Karpas-422 (cell line): ENCODE measurements at regions not wholly inside any gene's neighbourhood (a gene's known extent, or its start where the extent isn't known, plus 50 kb on each side); places are given as distances from the start of the nearest gene placed in this dataset.

Source experiments
- DNase-seq: peaks from one replicate; pipeline ENCODE4 v3.0.0-alpha.2; 2015
- H2AFZ ChIP-seq: fragments of 200-600 bp; sonication (generic); 2 replicates; pipeline ENCODE4 v1.6.1; 2014; ENCODE audit warnings: antibody characterized with exemption, low read length, mixed read lengths
- H3K27ac ChIP-seq: fragments of 200-600 bp; sonication (generic); 2 replicates; pipeline ENCODE4 v1.5.1; 2014; ENCODE audit warnings: mild to moderate bottlenecking, low read length, moderate library complexity
- H3K27me3 ChIP-seq: fragments of 200-600 bp; sonication (generic); 2 replicates; pipeline ENCODE4 v1.6.1; 2014; ENCODE audit warnings: low read length, mixed read lengths
- H3K36me3 ChIP-seq: fragments of 200-600 bp; sonication (generic); 2 replicates; pipeline ENCODE4 v1.6.1; 2014; ENCODE audit warnings: low read length, mixed read lengths; ENCODE audit not compliant: insufficient read depth
- H3K4me1 ChIP-seq: fragments of 200-600 bp; sonication (generic); 2 replicates; pipeline ENCODE4 v1.6.1; 2014; ENCODE audit warnings: mild to moderate bottlenecking, low read length, mixed read lengths
- H3K4me2 ChIP-seq: fragments of 200-600 bp; sonication (generic); 2 replicates; pipeline ENCODE4 v1.6.1; 2014; ENCODE audit warnings: low read length, low read depth, mild to moderate bottlenecking; ENCODE audit not compliant: poor library complexity, severe bottlenecking
- H3K4me3 ChIP-seq: fragments of 200-600 bp; sonication (generic); 2 replicates; pipeline ENCODE4 v1.5.1; 2014; ENCODE audit warnings: mild to moderate bottlenecking, antibody characterized with exemption, low read length, mixed read lengths
- H3K79me2 ChIP-seq: fragments of 200-600 bp; sonication (generic); 2 replicates; pipeline ENCODE4 v1.6.1; 2014; ENCODE audit warnings: mild to moderate bottlenecking, low read length, mixed read lengths
- H3K9ac ChIP-seq: fragments of 200-600 bp; sonication (generic); 2 replicates; pipeline ENCODE4 v1.6.0; 2014; ENCODE audit warnings: low read length
- H3K9me2 ChIP-seq: fragments of 200-600 bp; sonication (generic), shearing (Covaris generic); replicated peaks from 2 replicates; pipeline ENCODE4 v1.6.0; 2014; ENCODE audit warnings: mild to moderate bottlenecking, low read length, moderate library complexity; ENCODE audit not compliant: insufficient read depth
- H3K9me3 ChIP-seq: fragments of 300-700, 200-600 bp; sonication (generic); 2 replicates; pipeline ENCODE4 v1.6.1; 2014; ENCODE audit warnings: low read length, mixed read lengths
- H4K20me1 ChIP-seq: fragments of 200-600 bp; sonication (generic); 2 replicates; pipeline ENCODE4 v1.6.1; 2014; ENCODE audit warnings: mild to moderate bottlenecking, antibody characterized with exemption, low read length, low read depth; ENCODE audit not compliant: insufficient read depth

DNA sequence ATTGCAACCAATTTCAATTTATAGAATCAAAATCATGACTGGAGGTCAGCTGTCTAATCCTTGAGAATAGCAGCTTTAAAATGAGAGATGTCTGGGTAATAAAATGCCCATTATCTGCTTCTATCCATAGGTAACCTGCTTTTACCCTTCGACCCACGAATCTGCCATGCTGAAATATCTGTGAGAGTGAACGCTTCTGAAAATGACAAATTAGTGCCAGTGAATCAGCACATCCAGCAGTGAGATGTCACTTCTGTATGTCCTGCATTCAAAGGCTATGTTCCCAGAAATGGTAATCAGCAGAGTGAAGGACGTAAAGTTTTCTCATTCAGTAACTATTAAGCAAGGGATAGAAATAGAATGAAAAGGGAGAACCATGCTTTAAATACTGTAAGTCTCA, 532.4 kb upstream of the ITGA1 start:
- H2AFZ ChIP-seq, result no peak overlapping the region
- no peaks in the 10 kb centered on the region for H3K79me2 ChIP-seq
- no peak overlapping the region for H3K4me2 ChIP-seq
- H4K20me1 ChIP-seq, result no peaks in the 10 kb centered on the region
- H3K4me1 ChIP-seq, result no peaks in the 10 kb centered on the region
- H3K9me2 ChIP-seq, result no peaks in the 10 kb centered on the region
- no peak for DNase-seq
- no peaks in the 10 kb centered on the region for H3K27me3 ChIP-seq
- H3K36me3 ChIP-seq, result no peaks in the 10 kb centered on the region
- H3K27ac ChIP-seq, result no peak overlapping the region
- H3K9ac ChIP-seq, result no peak overlapping the region
- no peak overlapping the region for H3K4me3 ChIP-seq
- H3K9me3 ChIP-seq, result peaks cover 3% of the 10 kb centered on the region; the same call in 1 of the 2 replicates

DNA sequence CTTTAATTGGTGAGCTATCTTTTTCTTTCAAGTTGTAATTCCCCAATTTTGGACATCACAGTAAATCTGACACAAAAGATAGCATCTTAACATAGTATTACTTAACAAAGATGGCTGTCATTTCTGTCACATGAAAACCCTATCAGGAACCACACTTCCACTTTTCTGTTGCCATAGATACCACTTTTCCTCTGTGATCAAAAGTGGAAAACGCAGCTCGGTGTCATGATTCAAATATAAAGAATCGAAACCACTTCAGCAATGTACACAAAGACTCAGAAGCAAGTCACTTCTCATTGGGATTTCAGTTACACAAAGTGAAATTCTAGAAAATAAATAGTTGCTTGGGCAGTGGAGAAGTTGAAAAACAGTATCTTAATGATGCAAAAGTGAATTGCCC, 524.9 kb upstream of the ITGA1 start:
- no peak for DNase-seq
- no peak overlapping the region for H2AFZ ChIP-seq
- H3K9me2 ChIP-seq, result no peaks in the 10 kb centered on the region
- H3K27me3 ChIP-seq, result no peaks in the 10 kb centered on the region
- H3K36me3 ChIP-seq, result no peaks in the 10 kb centered on the region
- no peak overlapping the region for H3K4me3 ChIP-seq
- H4K20me1 ChIP-seq, result no peaks in the 10 kb centered on the region
- no peaks in the 10 kb centered on the region for H3K79me2 ChIP-seq
- no peak overlapping the region for H3K9ac ChIP-seq
- no peaks in the 10 kb centered on the region; the same call in 1 of the 2 replicates for H3K9me3 ChIP-seq
- no peaks in the 10 kb centered on the region for H3K4me1 ChIP-seq
- no peak overlapping the region for H3K4me2 ChIP-seq
- no peak overlapping the region for H3K27ac ChIP-seq

DNA sequence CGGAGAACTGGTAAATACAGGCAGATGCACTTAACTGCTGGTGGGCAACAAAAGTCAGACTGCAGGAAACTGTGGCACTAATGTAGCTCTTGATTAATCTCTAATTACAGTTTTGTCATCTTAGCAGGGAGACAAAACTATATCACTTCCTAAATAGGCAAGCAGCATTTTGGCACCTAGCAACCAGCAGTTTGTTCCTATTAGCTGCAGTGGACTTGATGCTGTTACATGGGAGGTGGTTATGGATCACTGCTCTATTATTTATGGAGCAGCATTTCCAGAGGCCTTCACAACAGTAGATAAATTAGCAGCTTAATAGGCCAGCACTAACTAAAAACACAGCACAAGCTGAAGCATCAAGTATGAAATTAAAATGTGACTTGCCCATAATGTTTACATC, 518.3 kb upstream of the ITGA1 start:
- H3K4me1 ChIP-seq, result no peaks in the 10 kb centered on the region
- H3K27me3 ChIP-seq, result no peaks in the 10 kb centered on the region
- H3K9ac ChIP-seq, result no peak overlapping the region
- no peak overlapping the region for H2AFZ ChIP-seq
- no peak for DNase-seq
- no peaks in the 10 kb centered on the region for H3K36me3 ChIP-seq
- H3K9me2 ChIP-seq, result no peaks in the 10 kb centered on the region
- no peak overlapping the region for H3K27ac ChIP-seq
- H3K4me3 ChIP-seq, result no peak overlapping the region
- H3K9me3 ChIP-seq, result no peaks in the 10 kb centered on the region; the same call in 1 of the 2 replicates
- H4K20me1 ChIP-seq, result no peaks in the 10 kb centered on the region
- H3K4me2 ChIP-seq, result no peak overlapping the region
- H3K79me2 ChIP-seq, result no peaks in the 10 kb centered on the region

DNA sequence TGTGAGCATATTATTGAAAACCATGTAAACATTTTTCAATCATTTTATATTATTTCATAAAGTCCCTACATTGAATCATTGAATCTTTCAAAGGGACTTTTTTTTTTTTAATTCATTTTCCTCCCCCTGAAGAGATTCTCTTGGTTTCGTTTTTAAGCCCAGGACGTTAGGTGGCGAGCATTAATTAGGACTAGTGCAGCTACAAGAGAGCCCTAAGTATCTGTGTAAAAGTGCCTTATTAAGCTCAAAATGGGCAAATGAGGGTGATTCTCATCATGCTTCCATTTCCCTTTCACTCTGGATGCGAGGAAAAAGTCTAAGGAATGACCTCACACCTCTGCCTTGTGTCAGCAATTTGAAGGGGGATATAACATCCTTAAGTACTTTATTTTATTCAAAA, 517.9 kb upstream of the ITGA1 start:
- H3K9me2 ChIP-seq, result no peaks in the 10 kb centered on the region
- H3K9ac ChIP-seq, result no peak overlapping the region
- no peak overlapping the region for H3K4me2 ChIP-seq
- DNase-seq, result no peak
- no peaks in the 10 kb centered on the region for H3K36me3 ChIP-seq
- H3K27me3 ChIP-seq, result no peaks in the 10 kb centered on the region
- no peak overlapping the region for H3K27ac ChIP-seq
- H3K9me3 ChIP-seq, result no peaks in the 10 kb centered on the region; the same call in 1 of the 2 replicates
- H2AFZ ChIP-seq, result no peak overlapping the region
- H3K4me3 ChIP-seq, result no peak overlapping the region
- no peaks in the 10 kb centered on the region for H4K20me1 ChIP-seq
- H3K4me1 ChIP-seq, result no peaks in the 10 kb centered on the region
- no peaks in the 10 kb centered on the region for H3K79me2 ChIP-seq

DNA sequence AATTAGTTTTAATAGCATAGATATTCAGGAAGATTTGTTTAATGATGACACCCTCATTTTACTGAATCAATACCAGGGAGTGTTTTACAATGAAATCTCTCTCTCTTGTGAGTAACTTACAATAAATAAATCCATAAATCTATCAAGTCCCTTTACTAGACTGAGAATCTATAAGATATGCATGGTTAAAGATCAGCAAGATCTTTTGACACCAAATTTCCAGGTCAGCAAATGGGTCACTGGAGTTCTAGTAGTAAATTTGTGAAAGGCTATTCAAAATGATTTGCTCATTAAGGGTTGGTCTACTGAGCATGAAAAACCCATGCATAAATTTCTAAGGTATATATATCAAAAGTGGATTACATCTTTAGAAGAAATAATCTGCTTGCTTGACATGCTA, 512.1 kb upstream of the ITGA1 start:
- Histone ChIP-seq H2AFZ (no peak overlapping the region), H3K4me1 (no peaks in the 10 kb centered on the region), H3K27me3 (no peaks in the 10 kb centered on the region), H3K9me3 (no peaks in the 10 kb centered on the region; the same call in 1 of the 2 replicates), H4K20me1 (no peaks in the 10 kb centered on the region), H3K36me3 (no peaks in the 10 kb centered on the region), H3K4me3 (no peak overlapping the region), H3K9ac (no peak overlapping the region), H3K27ac (no peak overlapping the region), H3K4me2 (no peak overlapping the region), H3K9me2 (no peaks in the 10 kb centered on the region), H3K79me2 (no peaks in the 10 kb centered on the region)
- no peak for DNase-seq

DNA sequence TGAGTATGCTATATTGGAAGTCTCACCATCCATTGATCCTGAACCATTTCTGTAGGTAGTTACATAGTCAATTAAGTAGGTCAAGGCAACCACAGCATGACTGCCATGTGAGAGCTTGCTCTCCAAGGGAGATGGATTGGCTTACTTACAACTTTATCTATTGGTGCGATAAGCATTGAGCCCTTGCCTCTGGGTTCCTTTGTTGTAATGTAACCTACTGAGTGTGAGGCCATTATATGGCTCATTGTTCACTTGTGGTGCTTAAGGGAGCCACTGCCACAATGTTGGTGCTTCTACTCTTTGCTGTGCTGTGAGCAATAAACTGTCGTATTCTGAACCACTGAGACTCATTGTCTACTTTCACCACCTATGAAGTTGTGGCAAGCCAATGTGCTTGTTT, 510.6 kb upstream of the ITGA1 start:
- Histone ChIP-seq H3K27me3 (no peaks in the 10 kb centered on the region), H3K4me3 (no peak overlapping the region), H3K4me2 (no peak overlapping the region), H4K20me1 (no peaks in the 10 kb centered on the region), H3K9ac (no peak overlapping the region), H3K36me3 (no peaks in the 10 kb centered on the region), H3K79me2 (no peaks in the 10 kb centered on the region), H3K27ac (no peak overlapping the region), H2AFZ (no peak overlapping the region), H3K9me2 (no peaks in the 10 kb centered on the region), H3K9me3 (no peaks in the 10 kb centered on the region; the same call in 1 of the 2 replicates), H3K4me1 (no peaks in the 10 kb centered on the region)
- no peak for DNase-seq

DNA sequence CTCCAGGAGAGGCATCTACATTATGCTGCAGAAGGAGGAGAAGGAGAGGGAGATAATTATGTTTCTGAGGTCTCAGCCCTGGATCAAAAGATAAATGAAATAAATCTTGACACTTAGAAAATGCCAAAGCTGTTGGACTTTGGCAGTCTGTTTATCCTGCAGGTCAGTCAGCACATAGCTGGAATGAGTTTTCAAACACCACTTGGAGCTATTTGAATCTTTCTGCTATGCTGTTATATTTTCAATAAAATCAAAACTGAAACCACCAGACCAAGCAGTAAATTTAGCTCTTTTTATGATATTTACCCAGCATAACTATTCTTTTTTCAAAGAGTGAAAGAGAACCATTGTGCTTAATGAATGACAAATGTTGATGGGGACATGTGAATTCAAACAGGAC, 505.1 kb upstream of the ITGA1 start:
- no peak overlapping the region for H2AFZ ChIP-seq

DNA sequence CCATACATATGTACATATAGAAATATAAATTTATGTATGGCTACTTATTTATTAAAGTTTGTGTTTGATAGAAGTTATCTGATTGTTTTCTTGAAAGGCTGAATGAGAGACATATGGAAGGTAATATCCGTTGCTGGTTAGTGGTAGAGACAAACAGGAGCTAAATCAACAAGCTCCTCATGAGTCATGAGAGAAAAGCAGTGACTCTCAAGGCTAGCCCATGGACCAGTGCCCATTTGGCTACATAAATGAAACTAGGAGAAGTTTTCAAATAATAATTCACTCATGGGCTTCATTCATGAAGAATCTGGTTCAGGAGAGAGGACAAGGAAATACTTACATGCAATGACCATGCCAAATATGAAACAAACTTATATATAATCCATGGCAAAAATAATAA, 504.5 kb upstream of the ITGA1 start:
- H3K4me3 ChIP-seq, result no peak overlapping the region
- H3K36me3 ChIP-seq, result no peaks in the 10 kb centered on the region
- no peaks in the 10 kb centered on the region for H4K20me1 ChIP-seq
- DNase-seq, result no peak
- no peaks in the 10 kb centered on the region for H3K9me2 ChIP-seq
- no peaks in the 10 kb centered on the region for H3K79me2 ChIP-seq
- H3K4me2 ChIP-seq, result no peak overlapping the region
- no peaks in the 10 kb centered on the region for H3K4me1 ChIP-seq
- no peaks in the 10 kb centered on the region for H3K27me3 ChIP-seq
- H3K27ac ChIP-seq, result no peak overlapping the region
- no peak overlapping the region for H2AFZ ChIP-seq
- no peak overlapping the region for H3K9ac ChIP-seq
- H3K9me3 ChIP-seq, result no peaks in the 10 kb centered on the region

More for the DNA sequence above, 505.1 kb upstream of the ITGA1 start:
- DNase-seq, result no peak
- Histone ChIP-seq H3K4me2 (no peak overlapping the region), H3K4me3 (no peak overlapping the region), H3K9me2 (no peaks in the 10 kb centered on the region), H4K20me1 (no peaks in the 10 kb centered on the region), H3K36me3 (no peaks in the 10 kb centered on the region), H3K27ac (no peak overlapping the region), H3K4me1 (no peaks in the 10 kb centered on the region), H3K9ac (no peak overlapping the region), H3K27me3 (no peaks in the 10 kb centered on the region), H3K9me3 (no peaks in the 10 kb centered on the region), H3K79me2 (no peaks in the 10 kb centered on the region)
